H9 (cell line): ENCODE measurements at regions not wholly inside any gene's neighbourhood (a gene's known extent, or its start where the extent isn't known, plus 50 kb on each side); places are given as distances from the start of the nearest gene placed in this dataset.

Source experiments
- DNase-seq: peaks from one replicate; pipeline ENCODE4 v3.0.0-alpha.2; 2017
- H2AFZ ChIP-seq: one replicate; pipeline ENCODE4 v1.6.1; 2013; ENCODE audit warnings: mild to moderate bottlenecking, low read length, control low read depth, moderate library complexity
- H2AK5ac ChIP-seq: 2 replicates; pipeline ENCODE4 v1.6.1; 2013; ENCODE audit warnings: low read length, control low read depth, mixed read lengths; ENCODE audit not compliant: insufficient read length
- H2BK120ac ChIP-seq: one replicate; pipeline ENCODE4 v1.6.1; 2013; ENCODE audit warnings: low read depth, mild to moderate bottlenecking, low read length, control low read depth, inconsistent platforms; ENCODE audit not compliant: poor library complexity, severe bottlenecking
- H2BK12ac ChIP-seq: 2 replicates; pipeline ENCODE4 v1.6.1; 2013; ENCODE audit warnings: low read length, control low read depth, mixed read lengths, low read depth; ENCODE audit not compliant: insufficient read length
- H2BK15ac ChIP-seq: 2 replicates; pipeline ENCODE4 v1.6.1; 2013; ENCODE audit warnings: low read depth, low read length, control low read depth
- H2BK20ac ChIP-seq: one replicate; pipeline ENCODE4 v1.6.1; 2013; ENCODE audit warnings: low read depth, mild to moderate bottlenecking, low read length, control low read depth, inconsistent platforms; ENCODE audit not compliant: poor library complexity, severe bottlenecking
- H2BK5ac ChIP-seq: 2 replicates; pipeline ENCODE4 v1.6.1; 2013; ENCODE audit warnings: low read length, control low read depth, mixed read lengths; ENCODE audit not compliant: insufficient read length
- H3K14ac ChIP-seq: 2 replicates; pipeline ENCODE4 v1.6.1; 2013; ENCODE audit warnings: low read length, control low read depth; ENCODE audit not compliant: insufficient read depth
- H3K18ac ChIP-seq: 2 replicates; pipeline ENCODE4 v1.6.1; 2013; ENCODE audit warnings: low read depth, mild to moderate bottlenecking, mixed read lengths, low read length, control low read depth; ENCODE audit not compliant: insufficient read length
- H3K23ac ChIP-seq: 2 replicates; pipeline ENCODE4 v1.6.1; 2013; ENCODE audit warnings: low read length, control low read depth, mixed read lengths, low read depth; ENCODE audit not compliant: insufficient read length
- H3K23me2 ChIP-seq: 2 replicates; pipeline ENCODE4 v1.6.1; 2013; ENCODE audit warnings: low read depth, mild to moderate bottlenecking, mixed read lengths, low read length, control low read depth; ENCODE audit not compliant: insufficient read length, poor library complexity, severe bottlenecking
- H3K27ac ChIP-seq: 2 replicates; pipeline ENCODE4 v1.5.1; 2013; ENCODE audit warnings: low read length, control low read depth, mixed read lengths, low read depth; ENCODE audit not compliant: insufficient read length
- H3K27me3 ChIP-seq: 2 replicates; pipeline ENCODE4 v1.6.1; 2013; ENCODE audit warnings: low read length, control low read depth, inconsistent platforms; ENCODE audit not compliant: insufficient read depth
- H3K4ac ChIP-seq: 2 replicates; pipeline ENCODE4 v1.6.1; 2013; ENCODE audit warnings: low read depth, mild to moderate bottlenecking, control low read depth, inconsistent platforms, low read length, moderate library complexity
- H3K4me1 ChIP-seq: 2 replicates; pipeline ENCODE4 v1.6.1; 2013; ENCODE audit warnings: low read length, control low read depth, inconsistent platforms; ENCODE audit not compliant: insufficient read depth
- H3K4me2 ChIP-seq: 2 replicates; pipeline ENCODE4 v1.6.1; 2013; ENCODE audit warnings: low read length, control low read depth, mixed read lengths; ENCODE audit not compliant: insufficient read length, insufficient read depth
- H3K56ac ChIP-seq: 2 replicates; pipeline ENCODE4 v1.6.1; 2013; ENCODE audit warnings: low read depth, mild to moderate bottlenecking, mixed read lengths, low read length, control low read depth; ENCODE audit not compliant: insufficient read length
- H3K79me1 ChIP-seq: 2 replicates; pipeline ENCODE4 v1.6.1; 2013; ENCODE audit warnings: low read depth, mild to moderate bottlenecking, moderate library complexity, low read length, control low read depth, inconsistent platforms; ENCODE audit not compliant: insufficient read depth, poor library complexity, severe bottlenecking
- H3K79me2 ChIP-seq: 2 replicates; pipeline ENCODE4 v1.6.1; 2013; ENCODE audit warnings: low read length, control low read depth, inconsistent platforms; ENCODE audit not compliant: insufficient read depth
- H3K9ac ChIP-seq: 2 replicates; pipeline ENCODE4 v1.6.1; 2013; ENCODE audit warnings: low read length, control low read depth, mixed read lengths; ENCODE audit not compliant: insufficient read length; ENCODE audit errors: extremely low read depth
- H3K9me3 ChIP-seq: one replicate; pipeline ENCODE4 v1.6.1; 2013; ENCODE audit warnings: low read depth, low read length, inconsistent platforms; ENCODE audit not compliant: control insufficient read depth
- H3T11ph ChIP-seq: one replicate; pipeline ENCODE4 v1.6.1; 2013; ENCODE audit warnings: mild to moderate bottlenecking, low read length, control low read depth, inconsistent platforms
- H4K20me1 ChIP-seq: one replicate; pipeline ENCODE4 v1.6.1; 2013; ENCODE audit not compliant: control insufficient read depth, insufficient read length, insufficient read depth
- H4K5ac ChIP-seq: 2 replicates; pipeline ENCODE4 v1.6.1; 2013; ENCODE audit warnings: low read depth, mild to moderate bottlenecking, mixed read lengths, low read length, control low read depth; ENCODE audit not compliant: insufficient read length
- H4K8ac ChIP-seq: replicated peaks from 2 replicates; pipeline ENCODE4 v1.6.1; 2013; ENCODE audit warnings: low read length, control low read depth, mixed read lengths, low read depth; ENCODE audit not compliant: insufficient read length
- H4K91ac ChIP-seq: 2 replicates; pipeline ENCODE4 v1.6.1; 2013; ENCODE audit warnings: low read depth, mild to moderate bottlenecking, moderate library complexity, mixed read lengths, low read length, control low read depth; ENCODE audit not compliant: insufficient read length
- H3K27ac Mint-ChIP-seq, 3 experiments: 2 replicates in 2 of 3; 3 replicates in 1 of 3; pipeline ENCODE4 v1.8.0; 2020 to 2021; ENCODE audit warnings: mixed read lengths in 3 of 3, mild to moderate bottlenecking in 1 of 3, moderate library complexity in 1 of 3
- H3K27me3 Mint-ChIP-seq: 2 replicates; pipeline ENCODE4 v1.8.0; 2021; ENCODE audit warnings: low read depth, mild to moderate bottlenecking, moderate library complexity, mixed read lengths
- H3K36me3 Mint-ChIP-seq, 3 experiments: 2 replicates in 2 of 3; 3 replicates in 1 of 3; pipeline ENCODE4 v1.8.0; 2020 to 2021; ENCODE audit warnings: low read depth in 3 of 3, mixed read lengths in 3 of 3; ENCODE audit not compliant: insufficient read depth in 1 of 3
- H3K4me1 Mint-ChIP-seq, 2 experiments: 2 replicates each; pipeline ENCODE4 v1.8.0; 2020; ENCODE audit warnings: mixed read lengths in 2 of 2
- H3K4me3 Mint-ChIP-seq, 2 experiments: 2 replicates in 1 of 2; 3 replicates in 1 of 2; pipeline ENCODE4 v1.8.0; 2020 to 2021; ENCODE audit warnings: mild to moderate bottlenecking in 2 of 2, mixed read lengths in 2 of 2, moderate library complexity in 1 of 2
- H3K9me3 Mint-ChIP-seq, 2 experiments: 2 replicates in 1 of 2; 3 replicates in 1 of 2; pipeline ENCODE4 v1.8.0; 2020; ENCODE audit warnings: mild to moderate bottlenecking in 2 of 2, mixed read lengths in 2 of 2, moderate library complexity in 1 of 2
- CTCF ChIP-seq: fragments of 200-600 bp; sonication (generic); conservative IDR thresholded peaks from 3 replicates; pipeline ENCODE4 v1.8.0; 2021; ENCODE audit warnings: antibody characterized with exemption, mild to moderate bottlenecking
- WGBS: extraction: QIAGEN DNeasy Blood & Tissue Kit; methylation state at CpG from one replicate; pipeline ENCODE4 v1.1.7; 2013; ENCODE audit warnings: missing lambda C conversion rate, low lambda C conversion rate, mixed read lengths; ENCODE audit not compliant: insufficient read length; ENCODE audit errors: extremely low coverage; 5-methylcytosine and 5-hydroxymethylcytosine counted together

- no peak for DNase-seq
- no peaks in the 10 kb centered on the region for H3K27me3 Mint-ChIP-seq
- no peak for TF ChIP-seq CTCF
Observed at GRCh38 chr6:67068781-67069180, 1361.8 kb upstream of the EYS start.

More at GRCh38 chr6:67068781-67069180, 1361.8 kb upstream of the EYS start:
- no peak overlapping the region for H3K9ac ChIP-seq
- Mint-ChIP-seq H3K36me3 (peaks cover 6 to 28% (median 7%) of the 10 kb centered on the region in 3 experiments; a peak in 6 of 7 replicates), H3K4me3 (no peak overlapping the region), H3K27ac (no peak overlapping the region; a peak in 1 of 7 replicates), H3K9me3 (peaks cover 20 to 25% of the 10 kb centered on the region in 2 experiments), H3K4me1 (peaks cover 0 to 6% of the 10 kb centered on the region in 2 experiments; a peak in 1 of 4 replicates)
- no peak overlapping the region for H3K4me2 ChIP-seq
- H4K8ac ChIP-seq: no peak overlapping the region
- no peak overlapping the region for H2AK5ac ChIP-seq
- H2BK120ac ChIP-seq: no peak overlapping the region
- H3K23me2 ChIP-seq: no peaks in the 10 kb centered on the region
- H3K79me1 ChIP-seq: no peaks in the 10 kb centered on the region
- no peak overlapping the region for H2BK20ac ChIP-seq
- no peak overlapping the region for H3K56ac ChIP-seq
- no peaks in the 10 kb centered on the region for H3K4me1 ChIP-seq
- no peak overlapping the region for H3K14ac ChIP-seq
- no peak overlapping the region for H4K5ac ChIP-seq
- no peaks in the 10 kb centered on the region for H3K9me3 ChIP-seq
- no peak overlapping the region for H2AFZ ChIP-seq
- H4K20me1 ChIP-seq: no peaks in the 10 kb centered on the region
- H3K23ac ChIP-seq: no peak overlapping the region
- no peak overlapping the region for H4K91ac ChIP-seq
- no peak overlapping the region for H2BK15ac ChIP-seq
- no peak overlapping the region for H3T11ph ChIP-seq
- H3K27me3 ChIP-seq: no peaks in the 10 kb centered on the region
- no peak overlapping the region for H3K18ac ChIP-seq
- no peak overlapping the region for H3K4ac ChIP-seq
- H3K79me2 ChIP-seq: no peaks in the 10 kb centered on the region
- no peak overlapping the region for H2BK12ac ChIP-seq
- H2BK5ac ChIP-seq: no peak overlapping the region
- WGBS: no CpG with 5 or more reads among the region's 2 CpGs
- no peak overlapping the region for H3K27ac ChIP-seq
